C4-2B (cell line): ENCODE measurements at regions not wholly inside any gene's neighbourhood (a gene's known extent, or its start where the extent isn't known, plus 50 kb on each side); places are given as distances from the start of the nearest gene placed in this dataset.

Experiments
- H3K27ac ChIP-seq: fragments of 450-650 bp; 2 replicates; pipeline ENCODE4 v1.5.1; 2017
- ZFX ChIP-seq: fragments of 450-650 bp; IDR thresholded peaks from 2 replicates; pipeline ENCODE4 v1.6.1; 2017
- TF ChIP-seq, protein P1 (sequence below): fragments of 450-650 bp; conservative IDR thresholded peaks from 2 replicates; pipeline ENCODE4 v1.5.1; 2017; ENCODE audit warnings: mild to moderate bottlenecking

DNA sequence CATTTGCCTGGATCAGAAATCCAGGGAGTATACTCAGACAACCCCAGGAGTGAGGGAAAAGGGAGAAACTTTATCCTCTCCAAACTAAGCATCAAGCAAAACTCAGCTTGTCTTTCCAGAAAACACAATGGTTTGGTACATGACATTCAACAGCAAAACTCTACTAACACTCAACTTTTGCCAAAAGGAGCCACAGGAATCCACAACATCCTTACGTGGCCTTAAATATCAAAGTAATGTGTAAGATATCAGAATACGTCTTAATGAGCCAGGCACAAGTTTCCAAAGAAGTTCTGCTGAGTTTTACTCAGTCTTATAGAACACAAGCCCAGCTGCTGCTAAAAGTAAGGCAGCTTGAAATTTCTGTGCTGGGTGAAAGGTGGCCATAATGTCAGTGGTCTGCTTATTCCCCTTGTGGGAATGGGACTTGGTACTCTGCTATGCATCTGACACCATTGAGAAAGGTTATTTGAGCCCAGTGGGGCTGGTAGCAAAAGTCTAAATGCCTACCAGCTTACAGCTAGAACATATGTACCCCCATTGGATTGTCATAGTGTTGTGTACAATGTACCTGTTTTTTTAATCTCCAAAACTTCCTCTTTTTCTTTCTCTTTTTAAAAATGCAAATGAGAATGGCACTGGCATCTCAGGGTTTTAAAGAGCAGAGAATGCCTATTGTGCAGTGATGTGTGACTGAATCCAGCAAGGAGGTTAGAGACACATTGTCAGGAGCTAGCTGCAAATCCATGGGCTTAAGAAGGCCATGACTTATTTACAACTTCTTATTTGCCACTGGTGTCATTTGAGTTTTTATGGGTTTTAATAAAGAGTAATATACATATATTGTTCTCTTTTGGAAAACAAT lies 62.0 kb upstream of the ST6GALNAC3 start:
- H3K27ac ChIP-seq, result no peak overlapping the region
- TF ChIP-seq, protein P1, sequence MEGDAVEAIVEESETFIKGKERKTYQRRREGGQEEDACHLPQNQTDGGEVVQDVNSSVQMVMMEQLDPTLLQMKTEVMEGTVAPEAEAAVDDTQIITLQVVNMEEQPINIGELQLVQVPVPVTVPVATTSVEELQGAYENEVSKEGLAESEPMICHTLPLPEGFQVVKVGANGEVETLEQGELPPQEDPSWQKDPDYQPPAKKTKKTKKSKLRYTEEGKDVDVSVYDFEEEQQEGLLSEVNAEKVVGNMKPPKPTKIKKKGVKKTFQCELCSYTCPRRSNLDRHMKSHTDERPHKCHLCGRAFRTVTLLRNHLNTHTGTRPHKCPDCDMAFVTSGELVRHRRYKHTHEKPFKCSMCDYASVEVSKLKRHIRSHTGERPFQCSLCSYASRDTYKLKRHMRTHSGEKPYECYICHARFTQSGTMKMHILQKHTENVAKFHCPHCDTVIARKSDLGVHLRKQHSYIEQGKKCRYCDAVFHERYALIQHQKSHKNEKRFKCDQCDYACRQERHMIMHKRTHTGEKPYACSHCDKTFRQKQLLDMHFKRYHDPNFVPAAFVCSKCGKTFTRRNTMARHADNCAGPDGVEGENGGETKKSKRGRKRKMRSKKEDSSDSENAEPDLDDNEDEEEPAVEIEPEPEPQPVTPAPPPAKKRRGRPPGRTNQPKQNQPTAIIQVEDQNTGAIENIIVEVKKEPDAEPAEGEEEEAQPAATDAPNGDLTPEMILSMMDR, result no peak
- TF ChIP-seq ZFX, result no peak

DNA sequence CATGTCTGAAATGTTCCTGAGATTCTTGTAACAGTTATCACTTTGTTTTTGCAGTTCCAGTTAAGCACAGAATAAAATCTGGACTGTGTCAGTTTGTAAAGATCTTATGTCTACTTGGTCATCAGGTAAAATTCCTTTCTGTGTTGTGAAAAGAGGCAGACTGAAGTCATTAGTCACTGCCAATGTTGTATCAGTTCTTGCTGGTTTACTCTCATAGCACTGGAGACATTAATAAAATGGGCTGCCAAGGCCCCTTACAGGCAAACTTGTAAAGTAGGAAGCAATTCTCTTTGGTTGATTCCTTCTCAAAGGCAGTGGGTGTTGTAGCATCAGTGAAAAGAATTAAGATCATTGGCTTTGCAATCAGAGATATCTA lies 61.4 kb upstream of the ST6GALNAC3 start:
- no peak overlapping the region for H3K27ac ChIP-seq
- TF ChIP-seq, protein P1, result no peak
- no peak for TF ChIP-seq ZFX

DNA sequence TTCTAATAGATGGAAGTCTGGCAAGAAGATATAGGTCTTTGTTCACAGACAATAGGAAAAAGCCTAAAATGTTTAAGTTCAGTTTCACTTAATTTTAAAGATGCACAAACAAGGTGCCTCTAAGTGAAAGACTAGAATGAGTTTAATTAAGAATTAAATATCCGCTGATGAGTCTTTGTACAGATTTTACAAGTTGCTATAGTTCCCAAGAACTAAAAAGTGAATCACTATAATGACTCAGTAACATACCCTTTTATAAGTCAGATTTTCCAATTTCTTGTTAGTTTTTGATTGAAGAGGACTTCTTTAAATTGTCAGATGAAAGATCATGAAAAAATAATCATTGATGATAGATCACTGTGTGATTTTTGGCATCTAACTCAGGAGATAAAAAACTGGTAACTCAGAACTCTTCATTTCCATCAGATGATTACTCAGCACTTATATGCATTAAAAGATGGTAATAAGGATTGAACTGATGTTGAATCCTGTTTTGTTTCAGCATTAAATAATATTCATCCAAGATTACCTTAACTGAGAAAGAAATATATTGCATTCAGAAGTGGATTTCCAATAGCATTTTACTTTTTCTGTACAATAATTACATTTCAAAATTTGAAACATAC lies 59.0 kb upstream of the ST6GALNAC3 start:
- no peak overlapping the region for H3K27ac ChIP-seq
- TF ChIP-seq, protein P1, result no peak
- TF ChIP-seq ZFX, result no peak

DNA sequence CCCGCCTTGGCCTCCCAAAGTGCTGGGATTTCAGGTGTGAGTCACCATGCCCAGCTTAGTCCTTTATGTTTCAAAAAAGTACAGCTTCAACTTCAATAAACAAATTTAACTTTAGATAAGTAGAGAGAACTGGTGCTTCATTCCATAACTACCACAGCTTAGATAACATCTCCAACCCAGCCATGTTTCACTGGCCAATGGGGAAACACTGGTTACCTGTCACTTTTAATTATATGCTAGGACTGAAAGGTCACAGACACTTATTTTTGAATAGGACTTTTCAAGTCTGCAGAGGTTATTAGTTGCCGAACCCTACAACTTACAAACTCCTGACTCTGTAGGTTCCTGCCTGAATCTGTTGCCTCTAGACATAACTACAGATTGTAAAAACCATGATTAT lies 56.5 kb upstream of the ST6GALNAC3 start:
- H3K27ac ChIP-seq, result no peak overlapping the region
- TF ChIP-seq ZFX, result no peak
- TF ChIP-seq, protein P1, result no peak

DNA sequence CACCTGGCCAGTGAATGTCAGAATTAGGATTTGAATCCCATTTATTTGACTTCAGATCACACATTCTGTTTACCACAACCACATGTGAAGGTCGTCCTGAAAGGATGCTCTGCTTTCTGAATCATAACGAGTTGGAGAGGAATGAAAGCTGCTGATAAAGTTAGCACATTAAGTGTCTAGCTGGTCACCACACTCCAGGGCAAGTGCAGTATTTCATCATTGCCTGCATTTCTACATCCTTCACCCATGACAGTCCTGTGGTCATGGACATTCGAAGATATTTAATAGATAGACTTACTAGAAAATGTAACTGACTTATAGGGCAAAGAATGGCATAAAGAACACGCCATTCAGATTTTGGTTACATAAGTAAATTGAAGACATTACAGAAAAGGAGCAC lies 52.7 kb upstream of the ST6GALNAC3 start:
- TF ChIP-seq, protein P1, result no peak
- no peak for TF ChIP-seq ZFX
- H3K27ac ChIP-seq, result no peak overlapping the region

DNA sequence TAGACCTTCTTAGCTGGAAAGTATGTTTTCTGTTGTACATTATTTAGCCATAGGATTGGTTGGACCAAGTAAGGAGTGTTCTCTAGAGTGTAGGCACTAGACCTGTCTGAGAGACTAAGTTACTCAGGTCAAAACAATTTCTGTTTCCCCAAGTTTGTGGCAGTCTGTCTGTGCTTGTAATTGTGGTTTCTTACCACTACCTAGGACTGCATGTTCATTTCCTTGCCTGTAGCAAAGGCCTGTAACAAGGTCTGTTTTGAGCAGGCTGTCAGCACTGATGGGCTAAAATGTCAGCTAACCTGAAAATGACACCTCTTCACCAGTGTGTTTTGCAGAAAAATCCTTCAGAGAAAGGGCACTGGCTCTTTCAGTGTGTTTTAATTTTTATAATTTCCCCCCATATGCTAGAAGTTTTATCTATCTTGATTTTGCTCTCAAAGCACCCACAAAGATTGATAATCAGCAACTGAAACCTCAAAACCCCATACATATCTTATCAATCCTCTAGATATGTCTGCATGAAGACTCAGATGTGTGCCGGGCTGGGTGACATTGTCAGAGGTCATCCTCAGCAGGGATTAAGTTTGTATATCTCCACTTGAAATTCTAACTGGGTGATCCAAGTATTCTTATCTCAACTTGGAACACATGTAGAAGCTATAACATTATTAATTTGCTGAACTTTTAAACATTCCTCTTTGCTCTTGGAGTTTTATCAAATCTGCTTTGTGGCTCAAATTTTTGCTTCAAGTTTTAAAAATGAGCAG lies 50.7 kb upstream of the ST6GALNAC3 start:
- H3K27ac ChIP-seq, result no peak overlapping the region
- no peak for TF ChIP-seq ZFX
- TF ChIP-seq, protein P1, result no peak
